Lower leg skin (tissue), 4 donors: ENCODE measurements at regions not wholly inside any gene's neighbourhood (a gene's known extent, or its start where the extent isn't known, plus 50 kb on each side); places are given as distances from the start of the nearest gene placed in this dataset.

Experiments used
- DNase-seq, 2 donors: peaks; one replicate each; pipeline ENCODE4 v3.0.0-alpha.2; 2019; ENCODE audit warnings: low spot score in 2 of 2
- H3K4me3 ChIP-seq: fragments of 200-600 bp; sonication (generic); 2 replicates; pipeline ENCODE4 v1.5.1; 2017; ENCODE audit warnings: mild to moderate bottlenecking, low read depth; ENCODE audit not compliant: poor library complexity, severe bottlenecking
- POLR2A ChIP-seq, 2 donors: fragments of 450-650 bp; IDR thresholded peaks; one replicate each; pipeline ENCODE4 v1.6.1; 2016 to 2017; ENCODE audit warnings: antibody characterized with exemption in 2 of 2, mild to moderate bottlenecking in 1 of 2, moderate library complexity in 1 of 2
- WGBS, 2 donors: methylation state at CpG; one replicate each; pipeline ENCODE4 v1.1.5; 2018; 5-methylcytosine and 5-hydroxymethylcytosine counted together
- intact Hi-C: fragments of 100-400 bp; cut with DNase I; formaldehyde crosslinking; loops from one replicate; pipeline ENCODE4 v1.15.0; 2023; ENCODE audit warnings: low total_unique reads
- TF ChIP-seq, protein P1 (sequence below), 3 donors: fragments of 450-650 bp; IDR thresholded peaks; one replicate each; pipeline ENCODE4 v1.5.1; 2016; ENCODE audit warnings: antibody characterized with exemption in 3 of 3, mild to moderate bottlenecking in 3 of 3, moderate library complexity in 2 of 3

GRCh38 chr5:164052536-164053093, 547.2 kb downstream of the MAT2B start:
- intact Hi-C loops, result no loop called here
- 49 to 58% methylated on average over 3 of the region's 3 CpGs for WGBS, 2 donors
- no peak overlapping the region for H3K4me3 ChIP-seq
- TF ChIP-seq, protein P1, sequence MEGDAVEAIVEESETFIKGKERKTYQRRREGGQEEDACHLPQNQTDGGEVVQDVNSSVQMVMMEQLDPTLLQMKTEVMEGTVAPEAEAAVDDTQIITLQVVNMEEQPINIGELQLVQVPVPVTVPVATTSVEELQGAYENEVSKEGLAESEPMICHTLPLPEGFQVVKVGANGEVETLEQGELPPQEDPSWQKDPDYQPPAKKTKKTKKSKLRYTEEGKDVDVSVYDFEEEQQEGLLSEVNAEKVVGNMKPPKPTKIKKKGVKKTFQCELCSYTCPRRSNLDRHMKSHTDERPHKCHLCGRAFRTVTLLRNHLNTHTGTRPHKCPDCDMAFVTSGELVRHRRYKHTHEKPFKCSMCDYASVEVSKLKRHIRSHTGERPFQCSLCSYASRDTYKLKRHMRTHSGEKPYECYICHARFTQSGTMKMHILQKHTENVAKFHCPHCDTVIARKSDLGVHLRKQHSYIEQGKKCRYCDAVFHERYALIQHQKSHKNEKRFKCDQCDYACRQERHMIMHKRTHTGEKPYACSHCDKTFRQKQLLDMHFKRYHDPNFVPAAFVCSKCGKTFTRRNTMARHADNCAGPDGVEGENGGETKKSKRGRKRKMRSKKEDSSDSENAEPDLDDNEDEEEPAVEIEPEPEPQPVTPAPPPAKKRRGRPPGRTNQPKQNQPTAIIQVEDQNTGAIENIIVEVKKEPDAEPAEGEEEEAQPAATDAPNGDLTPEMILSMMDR (IDR thresholded peaks at IDR 0.05), result no peak
- TF ChIP-seq POLR2A (IDR thresholded peaks at IDR 0.05), result no peak
- DNase-seq, result no peak

GRCh38 chr5:164053123-164053522, 547.7 kb downstream of the MAT2B start:
- intact Hi-C loops, result no loop called here
- DNase-seq, result no peak
- TF ChIP-seq, protein P1 (IDR thresholded peaks at IDR 0.05), result no peak
- no peak for TF ChIP-seq POLR2A (IDR thresholded peaks at IDR 0.05)
- no peak overlapping the region for H3K4me3 ChIP-seq
- WGBS, 2 donors, result 31 to 33% methylated on average over 1 of the region's 1 CpG

DNA sequence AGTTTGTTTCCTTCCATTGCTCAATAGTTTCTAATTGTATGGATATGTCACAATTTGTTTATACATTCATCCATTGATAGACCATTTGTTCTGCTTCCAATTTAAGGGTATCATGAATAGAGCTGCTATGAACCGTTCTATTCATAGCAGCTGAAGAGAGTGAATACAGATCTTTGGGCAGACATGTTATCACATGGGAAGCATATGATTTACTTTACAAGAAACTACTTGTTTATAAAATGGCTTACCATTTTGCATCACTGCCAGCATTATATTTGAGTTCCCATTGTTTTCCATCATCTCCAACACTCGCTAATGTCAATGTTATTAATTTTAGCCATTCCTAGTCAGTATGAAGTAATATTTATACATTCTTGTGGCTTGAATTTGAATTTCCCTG, 549.0 kb downstream of the MAT2B start:
- no peak for DNase-seq
- TF ChIP-seq, protein P1 (IDR thresholded peaks at IDR 0.05), result no peak
- TF ChIP-seq POLR2A (IDR thresholded peaks at IDR 0.05), result no peak
- intact Hi-C loops, result no loop called here
- H3K4me3 ChIP-seq, result no peak overlapping the region
- WGBS, 2 donors, result 64 to 65% methylated on average over 2 of the region's 2 CpGs

DNA sequence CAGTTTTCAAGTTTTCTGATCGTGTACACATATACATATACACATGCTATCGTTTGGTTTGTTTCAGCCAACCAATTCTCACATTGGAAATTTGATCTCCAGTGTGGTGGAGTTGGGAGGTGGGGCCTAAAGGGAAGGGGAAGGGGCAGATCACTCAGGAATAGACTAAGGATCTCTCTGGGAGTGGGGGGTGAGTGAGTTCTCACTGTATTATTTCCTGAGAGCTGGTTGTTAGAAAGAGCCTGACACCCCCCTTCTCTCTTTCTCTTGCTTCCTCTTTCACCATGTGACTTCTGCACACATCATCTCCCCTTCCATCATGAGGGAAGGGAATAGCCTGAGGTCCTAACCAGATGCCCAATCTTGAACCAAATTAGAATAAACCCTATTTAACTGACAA, 551.7 kb downstream of the MAT2B start:
- WGBS, 2 donors, result 79 to 85% methylated on average over 2 of the region's 2 CpGs
- no peak for TF ChIP-seq POLR2A (IDR thresholded peaks at IDR 0.05)
- TF ChIP-seq, protein P1 (IDR thresholded peaks at IDR 0.05), result no peak
- intact Hi-C loops, result no loop called here
- DNase-seq, result no peak
- no peak overlapping the region for H3K4me3 ChIP-seq

- TF ChIP-seq POLR2A (IDR thresholded peaks at IDR 0.05), result no peak
- TF ChIP-seq, protein P1 (IDR thresholded peaks at IDR 0.05), result no peak
- no peak for DNase-seq
- H3K4me3 ChIP-seq, result no peak overlapping the region
- WGBS, 2 donors, result 57 to 60% methylated on average over 3 of the region's 3 CpGs
- intact Hi-C loops, result no loop called here
Observed at GRCh38 chr5:164058621-164059020, 553.2 kb downstream of the MAT2B start.

DNA sequence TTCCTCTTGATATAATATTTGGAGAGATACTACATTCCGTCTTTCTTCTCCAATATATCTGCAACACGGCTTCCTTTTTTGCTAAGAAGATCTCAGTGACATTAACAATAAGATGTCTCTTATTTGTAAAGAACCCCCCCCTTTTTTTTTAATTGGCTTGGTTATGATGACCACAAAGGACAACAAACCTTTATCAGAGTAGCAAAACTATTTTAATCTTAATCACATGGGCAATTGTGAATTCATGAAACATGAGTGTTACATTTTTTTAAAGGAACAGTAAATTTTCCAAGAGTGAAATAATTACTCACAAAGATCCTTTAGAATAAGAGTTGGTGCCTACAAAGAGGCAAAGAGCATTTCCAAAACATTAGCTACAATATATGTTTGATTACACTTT, 554.1 kb downstream of the MAT2B start:
- no peak overlapping the region for H3K4me3 ChIP-seq
- TF ChIP-seq POLR2A (IDR thresholded peaks at IDR 0.05), result no peak
- TF ChIP-seq, protein P1 (IDR thresholded peaks at IDR 0.05), result no peak
- intact Hi-C loops, result no loop called here
- DNase-seq, result no peak
- WGBS, 2 donors, result 69 to 88% methylated on average over 2 of the region's 2 CpGs
